Sigmoid colon (tissue), 6 donors: ENCODE measurements at regions not wholly inside any gene's neighbourhood (a gene's known extent, or its start where the extent isn't known, plus 50 kb on each side); places are given as distances from the start of the nearest gene placed in this dataset.
"Not testable (repeated sequence)": the region's sequence is repeated elsewhere in the genome, so short reads cannot be mapped to it uniquely, and the experiment has no call there.

Experiments
- DNase-seq: peaks from one replicate; pipeline ENCODE4 v3.0.0-alpha.2; 2019
- H3K27ac ChIP-seq, 4 donors: fragments of 200-600 bp; sonication (generic); one replicate each; pipeline ENCODE4 v1.5.1; 2016 to 2019; ENCODE audit warnings: mild to moderate bottlenecking in 1 of 4
- H3K27me3 ChIP-seq, 3 donors: fragments of 200-600 bp; sonication (generic); one replicate each; pipeline ENCODE4 v1.5.1; 2019; ENCODE audit warnings: mild to moderate bottlenecking in 1 of 3
- H3K36me3 ChIP-seq, 4 donors: fragments of 200-600 bp; sonication (generic); one replicate each; pipeline ENCODE4 v1.5.1; 2016 to 2019
- H3K4me1 ChIP-seq, 4 donors: fragments of 200-600 bp; sonication (generic); one replicate each; pipeline ENCODE4 v1.5.1; 2017 to 2019
- H3K4me3 ChIP-seq, 4 donors: fragments of 200-600 bp; sonication (generic); one replicate each; pipeline ENCODE4 v1.5.1; 2017 to 2019; ENCODE audit warnings: mild to moderate bottlenecking in 2 of 4, moderate library complexity in 1 of 4
- H3K9me3 ChIP-seq, 4 donors: fragments of 200-600 bp in 3 of 4; sonication (generic) in 3 of 4; one replicate each; pipeline versions ENCODE4 v1.5.1 to v1.6.1; 2013 to 2019
- EP300 ChIP-seq, 4 donors: sonication (generic); formaldehyde crosslinking; IDR thresholded peaks; one replicate each; pipeline ENCODE4 v1.6.1; 2017; ENCODE audit warnings: antibody characterized with exemption in 4 of 4
- POLR2A ChIP-seq, 2 donors: fragments of 450-650 bp; IDR thresholded peaks; one replicate each; pipeline ENCODE4 v1.6.1; 2016; ENCODE audit warnings: antibody characterized with exemption in 2 of 2, mild to moderate bottlenecking in 2 of 2, moderate library complexity in 2 of 2
- POLR2AphosphoS5 ChIP-seq, 4 donors: sonication (generic); formaldehyde crosslinking; IDR thresholded peaks; one replicate each; pipeline ENCODE4 v1.6.1; 2017; ENCODE audit warnings: antibody characterized with exemption in 4 of 4
- WGBS, 2 donors: extraction: QIAGEN DNeasy Blood & Tissue Kit; methylation state at CpG; one replicate each; pipeline ENCODE4 v1.1.7; 2013; 5-methylcytosine and 5-hydroxymethylcytosine counted together
- intact Hi-C: fragments of 100-400 bp; cut with DNase I; formaldehyde crosslinking; loops from one replicate; pipeline ENCODE4 v1.15.1; 2023
- TF ChIP-seq, protein P1 (sequence below), 4 experiments: fragments of 450-650 bp in 3 of 4; fragments of 200-600 bp in 1 of 4; IDR thresholded peaks; one replicate each; pipeline ENCODE4 v1.5.1; 2016 to 2019; ENCODE audit warnings: antibody characterized with exemption in 4 of 4, mild to moderate bottlenecking in 3 of 4, moderate library complexity in 2 of 4
- donor health status: healthy with polysubstance abuse.
- donor health status: healthy.

DNA sequence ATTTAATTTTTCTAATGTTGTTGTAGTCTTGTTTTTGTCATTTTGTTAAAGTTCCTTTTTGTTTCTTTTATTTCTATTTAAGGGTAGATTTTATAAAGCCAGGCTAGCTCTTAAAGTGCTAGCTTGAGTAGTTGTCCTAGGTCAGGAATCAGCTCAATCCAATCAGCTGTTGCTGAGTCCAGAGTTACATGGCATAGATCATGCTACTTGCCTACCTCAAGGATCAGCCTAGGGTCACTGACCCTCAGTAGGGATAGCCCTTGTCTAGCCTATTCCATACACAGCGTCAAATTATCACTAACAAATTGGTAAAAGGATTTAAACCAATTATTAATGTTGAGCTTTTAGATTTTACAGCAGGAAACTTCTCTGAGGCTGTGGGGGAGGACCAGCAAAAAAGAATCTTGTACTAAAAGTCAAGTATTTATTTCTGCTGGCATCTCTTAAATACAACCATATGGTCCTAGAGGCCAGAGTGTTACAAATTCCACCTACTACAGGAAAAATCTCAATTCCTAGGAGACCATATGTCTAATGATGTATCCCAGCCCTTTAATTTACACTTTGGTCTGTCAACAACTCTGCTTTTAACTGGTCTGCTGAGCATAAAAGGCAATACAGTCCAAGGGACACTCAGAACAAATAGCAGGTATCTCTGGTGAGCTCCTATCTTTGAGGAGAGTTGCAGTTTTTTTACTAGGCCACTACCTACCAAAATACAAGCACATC, 138.3 kb upstream of the PTPRG start:
- intact Hi-C loops, result no loop called here
- WGBS, 2 donors, result 75 to 76% methylated on average over 1 of the region's 1 CpG
- Histone ChIP-seq H3K9me3 (no peaks in the 10 kb centered on the region), H3K27ac (no peak overlapping the region), H3K4me3 (no peak overlapping the region), H3K4me1 (no peaks in the 10 kb centered on the region), H3K36me3 (no peaks in the 10 kb centered on the region), H3K27me3 (no peaks in the 10 kb centered on the region)
- no peak for TF ChIP-seq POLR2AphosphoS5 (IDR thresholded peaks at IDR 0.05)
- no peak for DNase-seq

DNA sequence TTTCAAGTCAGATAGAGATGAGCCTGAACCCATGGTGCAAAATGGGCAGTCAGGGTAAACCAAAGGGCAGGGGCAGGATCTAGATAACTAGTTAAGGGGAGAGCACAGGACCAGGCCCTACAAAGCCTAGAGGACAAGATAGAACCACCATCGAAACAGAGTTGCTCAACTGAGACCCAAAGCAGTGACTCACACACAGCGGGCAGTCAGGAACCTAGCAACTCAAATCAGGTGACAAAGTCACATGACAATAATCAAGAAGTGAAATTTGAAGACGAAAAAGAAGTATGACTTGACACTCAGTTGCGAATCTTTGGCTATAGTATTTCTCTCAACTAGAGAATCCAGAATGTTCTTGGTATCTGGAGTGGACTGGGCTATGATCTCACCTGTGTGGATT, 136.0 kb upstream of the PTPRG start:
- TF ChIP-seq, protein P1, sequence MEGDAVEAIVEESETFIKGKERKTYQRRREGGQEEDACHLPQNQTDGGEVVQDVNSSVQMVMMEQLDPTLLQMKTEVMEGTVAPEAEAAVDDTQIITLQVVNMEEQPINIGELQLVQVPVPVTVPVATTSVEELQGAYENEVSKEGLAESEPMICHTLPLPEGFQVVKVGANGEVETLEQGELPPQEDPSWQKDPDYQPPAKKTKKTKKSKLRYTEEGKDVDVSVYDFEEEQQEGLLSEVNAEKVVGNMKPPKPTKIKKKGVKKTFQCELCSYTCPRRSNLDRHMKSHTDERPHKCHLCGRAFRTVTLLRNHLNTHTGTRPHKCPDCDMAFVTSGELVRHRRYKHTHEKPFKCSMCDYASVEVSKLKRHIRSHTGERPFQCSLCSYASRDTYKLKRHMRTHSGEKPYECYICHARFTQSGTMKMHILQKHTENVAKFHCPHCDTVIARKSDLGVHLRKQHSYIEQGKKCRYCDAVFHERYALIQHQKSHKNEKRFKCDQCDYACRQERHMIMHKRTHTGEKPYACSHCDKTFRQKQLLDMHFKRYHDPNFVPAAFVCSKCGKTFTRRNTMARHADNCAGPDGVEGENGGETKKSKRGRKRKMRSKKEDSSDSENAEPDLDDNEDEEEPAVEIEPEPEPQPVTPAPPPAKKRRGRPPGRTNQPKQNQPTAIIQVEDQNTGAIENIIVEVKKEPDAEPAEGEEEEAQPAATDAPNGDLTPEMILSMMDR (IDR thresholded peaks at IDR 0.05), result no peak
- no peak for TF ChIP-seq POLR2A (IDR thresholded peaks at IDR 0.05)
- no peak for TF ChIP-seq POLR2AphosphoS5 (IDR thresholded peaks at IDR 0.05)
- no peak for TF ChIP-seq EP300 (IDR thresholded peaks at IDR 0.05)

DNA sequence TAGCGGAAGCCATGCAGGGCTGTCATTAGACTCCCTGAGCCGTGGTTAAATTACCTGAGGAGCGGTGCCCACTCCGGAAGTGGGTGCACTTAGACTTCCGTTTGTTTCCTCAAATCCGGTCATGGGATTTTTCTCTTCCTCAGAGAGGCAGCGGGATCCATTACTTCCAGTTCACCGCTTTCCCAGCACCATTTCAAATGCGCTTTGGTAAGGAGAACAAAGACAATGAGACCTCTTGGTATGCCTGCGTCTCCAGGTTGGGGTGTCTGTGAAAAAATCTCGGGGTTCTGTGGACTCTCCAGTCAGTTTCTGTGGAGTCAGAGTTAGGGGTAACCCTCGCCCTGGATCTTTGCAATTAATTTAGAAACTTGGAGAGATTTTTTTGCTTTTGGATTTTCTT, 132.3 kb upstream of the PTPRG start:
- H3K27me3 ChIP-seq, result no peaks in the 10 kb centered on the region
- intact Hi-C loops, result no loop called here
- no peak for DNase-seq
- no peaks in the 10 kb centered on the region for H3K4me1 ChIP-seq
- no peak overlapping the region for H3K27ac ChIP-seq
- no peaks in the 10 kb centered on the region for H3K9me3 ChIP-seq
- no peak overlapping the region for H3K4me3 ChIP-seq
- H3K36me3 ChIP-seq, result no peaks in the 10 kb centered on the region
- WGBS, 2 donors, result 88 to 90% methylated on average over 12 of the region's 12 CpGs
- TF ChIP-seq, protein P1 (IDR thresholded peaks at IDR 0.05), result no peak
- TF ChIP-seq POLR2AphosphoS5 (IDR thresholded peaks at IDR 0.05) (no peak), EP300 (IDR thresholded peaks at IDR 0.05) (no peak), POLR2A (IDR thresholded peaks at IDR 0.05) (no peak)

More for the DNA sequence above, 136.0 kb upstream of the PTPRG start:
- 93 to 95% methylated on average over 4 of the region's 4 CpGs for WGBS, 2 donors
- Histone ChIP-seq H3K27me3 (no peaks in the 10 kb centered on the region), H3K4me3 (no peak overlapping the region), H3K27ac (no peak overlapping the region), H3K36me3 (no peaks in the 10 kb centered on the region), H3K9me3 (no peaks in the 10 kb centered on the region), H3K4me1 (no peaks in the 10 kb centered on the region)
- no peak for DNase-seq
- intact Hi-C loops, result no loop called here

DNA sequence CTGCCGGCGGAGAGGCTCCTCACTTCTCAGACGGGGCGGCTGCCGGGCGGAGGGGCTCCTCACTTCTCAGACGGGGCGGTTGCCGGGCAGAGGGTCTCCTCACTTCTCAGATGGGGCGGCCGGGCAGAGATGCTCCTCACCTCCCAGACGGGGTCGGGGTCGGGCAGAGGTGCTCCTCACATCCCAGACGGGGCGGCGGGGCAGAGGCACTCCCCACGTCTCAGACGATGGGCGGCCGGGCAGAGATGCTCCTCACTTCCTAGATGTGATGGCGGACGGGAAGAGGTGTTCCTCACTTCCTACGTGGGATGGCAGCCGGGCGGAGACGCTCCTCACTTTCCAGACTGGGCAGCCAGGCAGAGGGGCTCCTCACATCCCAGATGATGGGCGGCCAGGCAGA, 126.5 kb upstream of the PTPRG start:
- intact Hi-C loops, H3K4me1 ChIP-seq, H3K36me3 ChIP-seq, H3K9me3 ChIP-seq, H3K27me3 ChIP-seq, DNase-seq, H3K27ac ChIP-seq, H3K4me3 ChIP-seq: not testable (repeated sequence)
- WGBS, 2 donors, result 93 to 98% methylated on average over 20 to 21 of the region's 28 CpGs

DNA sequence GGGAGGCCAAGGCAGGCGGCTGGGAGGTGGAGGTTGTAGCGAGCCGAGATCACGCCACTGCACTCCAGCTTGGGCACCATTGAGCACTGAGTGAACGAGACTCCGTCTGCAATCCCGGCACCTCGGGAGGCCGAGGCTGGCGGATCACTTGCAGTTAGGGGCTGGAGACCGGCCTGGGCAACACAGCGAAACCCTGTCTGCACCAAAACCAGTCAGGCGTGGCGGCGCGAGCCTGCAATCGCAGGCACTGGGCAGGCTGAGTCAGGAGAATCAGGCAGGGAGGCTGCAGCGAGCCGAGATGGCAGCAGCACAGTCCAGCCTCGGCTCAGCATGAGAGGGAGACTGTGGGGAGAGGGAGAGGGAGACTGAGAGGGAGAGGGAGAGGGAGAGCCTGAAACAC, 126.0 kb upstream of the PTPRG start:
- H3K4me3 ChIP-seq, H3K27ac ChIP-seq, H3K36me3 ChIP-seq, H3K9me3 ChIP-seq, H3K4me1 ChIP-seq, H3K27me3 ChIP-seq, DNase-seq, intact Hi-C loops: not testable (repeated sequence)
- WGBS, 2 donors, result 94 to 97% methylated on average over 16 to 20 of the region's 20 CpGs

DNA sequence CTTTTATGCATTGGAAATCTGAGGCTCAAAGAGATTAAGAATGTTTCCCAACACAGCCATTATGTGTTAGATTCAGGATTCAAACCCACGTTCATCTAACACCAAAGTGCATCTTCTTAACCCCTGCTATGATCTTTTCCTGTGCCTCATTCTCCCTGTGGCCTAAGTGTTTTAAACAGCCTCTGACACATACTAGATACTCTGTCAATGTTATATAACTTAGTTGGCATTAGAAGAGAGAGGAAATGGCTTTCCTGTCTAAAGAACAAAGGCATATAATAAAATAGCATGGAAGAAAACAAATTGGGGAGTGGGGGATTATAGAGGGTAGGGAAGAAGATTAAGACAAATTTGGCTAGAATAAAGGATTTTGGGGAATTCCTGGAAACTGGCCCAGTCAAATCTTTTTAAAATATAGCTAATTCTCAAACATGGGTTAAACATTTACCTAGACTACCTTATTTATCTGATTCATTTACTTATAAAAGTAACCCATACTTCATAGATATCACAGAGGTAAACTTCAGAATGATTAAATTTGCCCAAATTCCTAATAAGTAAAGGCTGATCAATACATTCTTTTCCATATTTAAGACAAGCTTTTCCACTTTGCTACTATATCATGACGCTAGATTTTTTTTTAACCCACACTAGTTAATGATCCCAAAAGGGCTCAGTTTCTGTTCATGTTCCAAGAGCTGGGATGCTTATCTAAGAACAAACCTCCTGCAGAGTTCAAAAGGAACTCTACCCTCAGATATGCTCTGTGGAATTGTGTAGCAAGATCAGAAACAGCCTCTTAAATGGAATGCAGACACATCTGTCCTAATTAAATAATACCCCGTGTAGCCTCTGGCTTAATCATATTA, 122.9 kb upstream of the PTPRG start:
- Histone ChIP-seq H3K4me1 (no peaks in the 10 kb centered on the region), H3K27ac (no peak overlapping the region), H3K36me3 (no peaks in the 10 kb centered on the region), H3K9me3 (no peaks in the 10 kb centered on the region), H3K27me3 (peaks cover 0 to 4% (median 0%) of the 10 kb centered on the region in 3 donors), H3K4me3 (no peak overlapping the region)
- no peak for DNase-seq
- no peak for TF ChIP-seq EP300 (IDR thresholded peaks at IDR 0.05)
- no peak for TF ChIP-seq POLR2A (IDR thresholded peaks at IDR 0.05)
- TF ChIP-seq, protein P1 (IDR thresholded peaks at IDR 0.05), result no peak
- no peak for TF ChIP-seq POLR2AphosphoS5 (IDR thresholded peaks at IDR 0.05)
- intact Hi-C loops, result no loop called here
- 22 to 55% methylated on average over 3 of the region's 3 CpGs for WGBS, 2 donors
